ENCODE measurements at regions not wholly inside any gene's neighbourhood (a gene's known extent, or its start where the extent isn't known, plus 50 kb on each side); places are given as distances from the start of the nearest gene placed in this dataset.

- TF ChIP-seq SMC3 (conservative IDR thresholded peaks at IDR 0.05; ENCODE audit: poor library complexity) = no peak
- TF ChIP-seq, protein P1, sequence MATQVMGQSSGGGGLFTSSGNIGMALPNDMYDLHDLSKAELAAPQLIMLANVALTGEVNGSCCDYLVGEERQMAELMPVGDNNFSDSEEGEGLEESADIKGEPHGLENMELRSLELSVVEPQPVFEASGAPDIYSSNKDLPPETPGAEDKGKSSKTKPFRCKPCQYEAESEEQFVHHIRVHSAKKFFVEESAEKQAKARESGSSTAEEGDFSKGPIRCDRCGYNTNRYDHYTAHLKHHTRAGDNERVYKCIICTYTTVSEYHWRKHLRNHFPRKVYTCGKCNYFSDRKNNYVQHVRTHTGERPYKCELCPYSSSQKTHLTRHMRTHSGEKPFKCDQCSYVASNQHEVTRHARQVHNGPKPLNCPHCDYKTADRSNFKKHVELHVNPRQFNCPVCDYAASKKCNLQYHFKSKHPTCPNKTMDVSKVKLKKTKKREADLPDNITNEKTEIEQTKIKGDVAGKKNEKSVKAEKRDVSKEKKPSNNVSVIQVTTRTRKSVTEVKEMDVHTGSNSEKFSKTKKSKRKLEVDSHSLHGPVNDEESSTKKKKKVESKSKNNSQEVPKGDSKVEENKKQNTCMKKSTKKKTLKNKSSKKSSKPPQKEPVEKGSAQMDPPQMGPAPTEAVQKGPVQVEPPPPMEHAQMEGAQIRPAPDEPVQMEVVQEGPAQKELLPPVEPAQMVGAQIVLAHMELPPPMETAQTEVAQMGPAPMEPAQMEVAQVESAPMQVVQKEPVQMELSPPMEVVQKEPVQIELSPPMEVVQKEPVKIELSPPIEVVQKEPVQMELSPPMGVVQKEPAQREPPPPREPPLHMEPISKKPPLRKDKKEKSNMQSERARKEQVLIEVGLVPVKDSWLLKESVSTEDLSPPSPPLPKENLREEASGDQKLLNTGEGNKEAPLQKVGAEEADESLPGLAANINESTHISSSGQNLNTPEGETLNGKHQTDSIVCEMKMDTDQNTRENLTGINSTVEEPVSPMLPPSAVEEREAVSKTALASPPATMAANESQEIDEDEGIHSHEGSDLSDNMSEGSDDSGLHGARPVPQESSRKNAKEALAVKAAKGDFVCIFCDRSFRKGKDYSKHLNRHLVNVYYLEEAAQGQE (IDR thresholded peaks at IDR 0.05; ENCODE audit: borderline replicate concordance) = no peak
- TF ChIP-seq, protein P2, sequence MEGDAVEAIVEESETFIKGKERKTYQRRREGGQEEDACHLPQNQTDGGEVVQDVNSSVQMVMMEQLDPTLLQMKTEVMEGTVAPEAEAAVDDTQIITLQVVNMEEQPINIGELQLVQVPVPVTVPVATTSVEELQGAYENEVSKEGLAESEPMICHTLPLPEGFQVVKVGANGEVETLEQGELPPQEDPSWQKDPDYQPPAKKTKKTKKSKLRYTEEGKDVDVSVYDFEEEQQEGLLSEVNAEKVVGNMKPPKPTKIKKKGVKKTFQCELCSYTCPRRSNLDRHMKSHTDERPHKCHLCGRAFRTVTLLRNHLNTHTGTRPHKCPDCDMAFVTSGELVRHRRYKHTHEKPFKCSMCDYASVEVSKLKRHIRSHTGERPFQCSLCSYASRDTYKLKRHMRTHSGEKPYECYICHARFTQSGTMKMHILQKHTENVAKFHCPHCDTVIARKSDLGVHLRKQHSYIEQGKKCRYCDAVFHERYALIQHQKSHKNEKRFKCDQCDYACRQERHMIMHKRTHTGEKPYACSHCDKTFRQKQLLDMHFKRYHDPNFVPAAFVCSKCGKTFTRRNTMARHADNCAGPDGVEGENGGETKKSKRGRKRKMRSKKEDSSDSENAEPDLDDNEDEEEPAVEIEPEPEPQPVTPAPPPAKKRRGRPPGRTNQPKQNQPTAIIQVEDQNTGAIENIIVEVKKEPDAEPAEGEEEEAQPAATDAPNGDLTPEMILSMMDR (IDR thresholded peaks at IDR 0.05; ENCODE audit: poor library complexity, severe bottlenecking) = no peak
- TF ChIP-seq EZH2 (IDR thresholded peaks at IDR 0.05; ENCODE audit: borderline replicate concordance, insufficient read depth, low read length, poor library complexity, severe bottlenecking) = no peak
Measured at GRCh38 chr21:31484219-31484618, 140.2 kb upstream of the TIAM1 start.

Data from neural cell (in vitro differentiated cells).